ENCODE measurements at regions not wholly inside any gene's neighbourhood (a gene's known extent, or its start where the extent isn't known, plus 50 kb on each side); places are given as distances from the start of the nearest gene placed in this dataset.

DNA sequence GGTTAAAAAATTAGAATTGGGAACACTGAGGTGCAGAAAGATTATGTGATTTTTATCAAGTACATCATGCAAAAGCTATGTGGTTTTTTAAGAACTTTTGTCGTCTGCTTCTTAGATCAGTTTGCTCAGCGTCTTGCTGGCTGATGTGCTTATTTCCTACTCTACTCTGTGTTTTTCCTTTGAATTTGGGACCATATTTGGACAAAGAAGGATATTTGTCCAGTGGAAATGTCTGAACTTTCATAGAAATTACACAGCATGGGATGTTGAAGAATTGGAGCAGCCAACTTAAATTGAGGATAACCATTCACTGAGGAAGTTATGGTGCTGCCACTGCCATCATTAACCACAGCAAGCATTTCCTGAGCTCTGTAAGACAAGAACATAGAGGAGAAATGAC is 252.8 kb upstream of the HS3ST5 start:
- TF ChIP-seq, protein P1, sequence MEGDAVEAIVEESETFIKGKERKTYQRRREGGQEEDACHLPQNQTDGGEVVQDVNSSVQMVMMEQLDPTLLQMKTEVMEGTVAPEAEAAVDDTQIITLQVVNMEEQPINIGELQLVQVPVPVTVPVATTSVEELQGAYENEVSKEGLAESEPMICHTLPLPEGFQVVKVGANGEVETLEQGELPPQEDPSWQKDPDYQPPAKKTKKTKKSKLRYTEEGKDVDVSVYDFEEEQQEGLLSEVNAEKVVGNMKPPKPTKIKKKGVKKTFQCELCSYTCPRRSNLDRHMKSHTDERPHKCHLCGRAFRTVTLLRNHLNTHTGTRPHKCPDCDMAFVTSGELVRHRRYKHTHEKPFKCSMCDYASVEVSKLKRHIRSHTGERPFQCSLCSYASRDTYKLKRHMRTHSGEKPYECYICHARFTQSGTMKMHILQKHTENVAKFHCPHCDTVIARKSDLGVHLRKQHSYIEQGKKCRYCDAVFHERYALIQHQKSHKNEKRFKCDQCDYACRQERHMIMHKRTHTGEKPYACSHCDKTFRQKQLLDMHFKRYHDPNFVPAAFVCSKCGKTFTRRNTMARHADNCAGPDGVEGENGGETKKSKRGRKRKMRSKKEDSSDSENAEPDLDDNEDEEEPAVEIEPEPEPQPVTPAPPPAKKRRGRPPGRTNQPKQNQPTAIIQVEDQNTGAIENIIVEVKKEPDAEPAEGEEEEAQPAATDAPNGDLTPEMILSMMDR (conservative IDR thresholded peaks at IDR 0.05; ENCODE audit: low read depth, low read length): no peak
- TF ChIP-seq EZH2 (IDR thresholded peaks at IDR 0.05; ENCODE audit: borderline replicate concordance, low read depth, low read length, poor library complexity, severe bottlenecking): no peak

Measured in A673 (cell line).